Erythroblast (primary cell): ENCODE measurements at regions not wholly inside any gene's neighbourhood (a gene's known extent, or its start where the extent isn't known, plus 50 kb on each side); places are given as distances from the start of the nearest gene placed in this dataset.

Experiments
- GATA1 ChIP-seq: IDR thresholded peaks from 2 replicates; pipeline ENCODE4 v1.6.1; 2011; ENCODE audit warnings: low read depth, mild to moderate bottlenecking, control low read depth, low read length, moderate library complexity
- POLR2A ChIP-seq: IDR thresholded peaks from 2 replicates; pipeline ENCODE4 v1.6.1; 2011; ENCODE audit warnings: mild to moderate bottlenecking, low read length

GRCh38 chr10:51000976-51001375 lies 73.3 kb upstream of the PRKG1 start:
- no peak for TF ChIP-seq POLR2A
- TF ChIP-seq GATA1, result no peak
